Amygdala (tissue), 56 donors: ENCODE measurements at regions not wholly inside any gene's neighbourhood (a gene's known extent, or its start where the extent isn't known, plus 50 kb on each side); places are given as distances from the start of the nearest gene placed in this dataset.

ENCODE experiments used
- DNase-seq, 56 donors: peaks; one replicate each; lab custom pipeline; 2025; lab: John Stamatoyannopoulos, UW

- no peak for DNase-seq
Observed at GRCh38 chr7:19242246-19242645, 97.0 kb upstream of the FERD3L start.

DNA sequence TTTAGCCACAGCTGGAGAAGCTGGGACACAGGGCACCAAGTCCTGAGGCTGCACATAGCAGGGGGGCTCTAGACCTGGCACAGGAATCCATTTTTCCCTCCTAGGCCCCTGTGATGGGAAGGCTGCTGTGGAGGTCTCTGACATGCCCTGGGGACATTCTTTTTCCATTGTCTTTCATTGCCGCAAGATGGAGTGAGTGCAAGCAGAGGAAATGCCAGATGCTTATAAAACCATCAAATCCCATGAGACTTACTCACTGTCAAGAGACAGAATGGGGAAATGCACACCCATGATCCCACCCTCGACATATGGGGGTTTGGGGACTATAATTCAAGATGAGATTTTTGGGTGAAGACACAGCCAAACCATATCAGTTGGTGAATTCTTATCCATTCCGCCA, 94.7 kb upstream of the FERD3L start:
- no peak for DNase-seq

GRCh38 chr7:19235680-19236079, 90.5 kb upstream of the FERD3L start:
- no peak for DNase-seq

- DNase-seq = no peak
Observed at GRCh38 chr7:19224951-19225350, 79.7 kb upstream of the FERD3L start.

GRCh38 chr7:19215412-19215811, 70.2 kb upstream of the FERD3L start:
- DNase-seq = no peak

DNA sequence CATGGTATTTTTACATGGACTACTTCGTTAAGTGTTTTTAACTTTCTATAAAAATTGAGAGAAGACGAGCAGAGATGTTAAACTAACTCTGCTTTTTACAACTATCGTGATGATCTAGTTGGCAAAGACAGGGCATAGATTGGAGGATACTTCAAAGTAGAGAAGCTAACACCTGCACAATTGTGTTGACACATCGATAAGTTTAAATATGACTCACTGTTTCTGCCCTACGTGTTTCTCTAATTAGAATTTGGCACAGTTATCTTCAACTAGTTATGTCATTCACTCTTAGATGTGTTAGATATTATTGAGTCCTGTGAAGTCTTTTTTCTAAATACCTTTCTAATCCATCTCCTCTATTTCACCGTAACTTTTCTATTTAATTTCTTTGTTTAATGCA, 68.5 kb upstream of the FERD3L start:
- no peak for DNase-seq

- DNase-seq = no peak
Observed at GRCh38 chr7:19210893-19211413, 65.7 kb upstream of the FERD3L start.

DNA sequence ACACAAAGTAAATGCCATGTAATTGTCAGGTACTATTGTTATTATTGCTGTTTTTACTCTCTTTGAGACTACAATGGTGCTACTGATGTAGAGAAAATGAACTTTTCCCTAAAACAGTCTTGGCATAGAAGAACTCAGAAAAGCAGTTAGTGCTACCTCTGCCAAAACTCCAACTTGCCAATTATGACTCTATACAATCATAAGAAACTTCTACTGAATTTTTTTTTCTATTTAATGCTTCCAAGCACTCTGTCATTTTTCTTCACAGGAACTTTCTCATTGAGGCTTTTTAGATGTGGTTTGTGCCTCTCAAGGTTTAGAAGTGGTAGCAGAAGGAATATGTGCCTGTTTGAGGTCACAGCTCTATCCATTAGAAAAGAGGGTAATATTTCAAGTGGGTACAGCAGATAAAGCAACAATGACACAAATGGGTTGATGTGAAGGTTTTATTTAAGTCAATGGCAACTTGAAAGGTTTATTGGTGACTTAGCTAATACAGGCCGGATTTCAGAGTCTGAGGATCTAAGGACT, 64.0 kb upstream of the FERD3L start:
- DNase-seq = no peak

GRCh38 chr7:19206721-19207120, 61.5 kb upstream of the FERD3L start:
- no peak for DNase-seq

GRCh38 chr7:19203686-19204085, 58.5 kb upstream of the FERD3L start:
- DNase-seq = no peak

- DNase-seq = no peak
Observed at GRCh38 chr7:19202599-19202998, 57.4 kb upstream of the FERD3L start.
